PFSK-1 (cell line): ENCODE measurements at regions not wholly inside any gene's neighbourhood (a gene's known extent, or its start where the extent isn't known, plus 50 kb on each side); places are given as distances from the start of the nearest gene placed in this dataset.

ENCODE experiments used
- FOXP2 ChIP-seq: optimal IDR thresholded peaks from 2 replicates; pipeline ENCODE3; 2011; ENCODE audit warnings: borderline replicate concordance, control low read depth, inconsistent platforms; ENCODE audit not compliant: insufficient read depth; ENCODE audit errors: extremely low read length, extremely low read depth
- POLR2AphosphoS5 ChIP-seq: IDR thresholded peaks from 2 replicates; pipeline ENCODE4 v1.6.1; 2012; ENCODE audit warnings: low read depth, mild to moderate bottlenecking, control low read depth, low read length, moderate library complexity
- SIN3A ChIP-seq: IDR thresholded peaks from 2 replicates; pipeline ENCODE4 v1.6.1; 2012; ENCODE audit warnings: mild to moderate bottlenecking, low read length, moderate library complexity, borderline replicate concordance; ENCODE audit not compliant: insufficient read depth
- TAF1 ChIP-seq: IDR thresholded peaks from 2 replicates; pipeline ENCODE4 v1.6.1; 2012; ENCODE audit warnings: low read length, control low read depth, borderline replicate concordance; ENCODE audit not compliant: insufficient read depth
- TF ChIP-seq, protein P1 (sequence below), 2 experiments: IDR thresholded peaks; 2 replicates each; pipeline versions ENCODE4 v1.6.1 to v1.8.0; 2011 to 2012; ENCODE audit warnings: low read depth in 2 of 2, low read length in 2 of 2, control low read depth in 1 of 2, inconsistent platforms in 1 of 2, mild to moderate bottlenecking in 1 of 2, moderate library complexity in 1 of 2; ENCODE audit not compliant: insufficient read depth in 1 of 2

- TF ChIP-seq, protein P1, sequence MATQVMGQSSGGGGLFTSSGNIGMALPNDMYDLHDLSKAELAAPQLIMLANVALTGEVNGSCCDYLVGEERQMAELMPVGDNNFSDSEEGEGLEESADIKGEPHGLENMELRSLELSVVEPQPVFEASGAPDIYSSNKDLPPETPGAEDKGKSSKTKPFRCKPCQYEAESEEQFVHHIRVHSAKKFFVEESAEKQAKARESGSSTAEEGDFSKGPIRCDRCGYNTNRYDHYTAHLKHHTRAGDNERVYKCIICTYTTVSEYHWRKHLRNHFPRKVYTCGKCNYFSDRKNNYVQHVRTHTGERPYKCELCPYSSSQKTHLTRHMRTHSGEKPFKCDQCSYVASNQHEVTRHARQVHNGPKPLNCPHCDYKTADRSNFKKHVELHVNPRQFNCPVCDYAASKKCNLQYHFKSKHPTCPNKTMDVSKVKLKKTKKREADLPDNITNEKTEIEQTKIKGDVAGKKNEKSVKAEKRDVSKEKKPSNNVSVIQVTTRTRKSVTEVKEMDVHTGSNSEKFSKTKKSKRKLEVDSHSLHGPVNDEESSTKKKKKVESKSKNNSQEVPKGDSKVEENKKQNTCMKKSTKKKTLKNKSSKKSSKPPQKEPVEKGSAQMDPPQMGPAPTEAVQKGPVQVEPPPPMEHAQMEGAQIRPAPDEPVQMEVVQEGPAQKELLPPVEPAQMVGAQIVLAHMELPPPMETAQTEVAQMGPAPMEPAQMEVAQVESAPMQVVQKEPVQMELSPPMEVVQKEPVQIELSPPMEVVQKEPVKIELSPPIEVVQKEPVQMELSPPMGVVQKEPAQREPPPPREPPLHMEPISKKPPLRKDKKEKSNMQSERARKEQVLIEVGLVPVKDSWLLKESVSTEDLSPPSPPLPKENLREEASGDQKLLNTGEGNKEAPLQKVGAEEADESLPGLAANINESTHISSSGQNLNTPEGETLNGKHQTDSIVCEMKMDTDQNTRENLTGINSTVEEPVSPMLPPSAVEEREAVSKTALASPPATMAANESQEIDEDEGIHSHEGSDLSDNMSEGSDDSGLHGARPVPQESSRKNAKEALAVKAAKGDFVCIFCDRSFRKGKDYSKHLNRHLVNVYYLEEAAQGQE (IDR thresholded peaks at IDR 0.05; ENCODE audit: insufficient read depth in 1 of 2, low read depth in 2 of 2, low read length in 2 of 2): no peak
- no peak for TF ChIP-seq POLR2AphosphoS5
- no peak for TF ChIP-seq SIN3A
- no peak for TF ChIP-seq TAF1
- TF ChIP-seq FOXP2: no peak
Measured at GRCh38 chr21:28174701-28175100, 818.0 kb downstream of the LTN1 start.
